ENCODE measurements at regions not wholly inside any gene's neighbourhood (a gene's known extent, or its start where the extent isn't known, plus 50 kb on each side); places are given as distances from the start of the nearest gene placed in this dataset.
"Not testable (repeated sequence)": the region's sequence is repeated elsewhere in the genome, so short reads cannot be mapped to it uniquely, and the experiment has no call there.

DNA sequence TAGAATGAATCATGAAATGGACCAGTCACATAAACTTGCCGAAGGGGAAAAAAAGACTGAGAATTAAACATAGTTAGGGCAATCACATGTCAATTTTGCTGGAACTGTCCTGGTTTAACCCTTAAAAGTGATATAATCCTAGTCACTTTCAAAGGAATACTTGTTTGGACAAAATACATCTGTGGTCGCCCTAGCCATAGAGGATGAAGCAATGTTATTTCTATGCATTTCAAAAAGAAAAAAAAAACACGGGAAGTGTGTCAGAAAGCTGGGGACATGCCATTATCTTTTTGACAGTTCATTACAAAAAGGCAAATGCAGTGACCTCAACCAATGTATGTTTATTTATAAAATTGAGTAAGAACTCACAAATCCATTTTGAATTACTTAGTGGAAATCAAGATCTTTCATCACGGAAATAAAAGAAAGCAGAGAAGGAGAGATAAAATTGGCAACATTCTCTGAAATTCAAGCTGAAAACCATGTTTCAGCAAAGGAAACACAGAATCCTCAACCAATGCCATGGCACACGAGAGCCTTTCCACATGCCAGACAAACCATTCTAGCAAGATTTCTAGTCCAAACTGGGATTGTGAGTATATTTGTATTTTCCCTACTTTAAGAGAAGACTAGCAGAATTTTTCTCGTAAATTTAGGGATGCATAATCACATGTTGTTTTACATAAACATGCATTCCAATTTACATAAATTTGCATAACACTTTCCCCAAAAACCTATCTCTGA, 854.3 kb upstream of the ACVR2A start:
- Histone ChIP-seq H3K4me3 (ENCODE audit: low read length) (no peak overlapping the region), H3K9me3 (ENCODE audit: low read depth, low read length) (no peaks in the 10 kb centered on the region), H3K4me1 (ENCODE audit: insufficient read depth, low read length) (no peaks in the 10 kb centered on the region)

GRCh38 chr2:146989741-146990140, 855.1 kb upstream of the ACVR2A start:
- no peaks in the 10 kb centered on the region for H3K27me3 ChIP-seq (ENCODE audit: insufficient read depth, low read length)
- H3K9me3 ChIP-seq (ENCODE audit: low read depth, low read length) = no peaks in the 10 kb centered on the region
- no peak overlapping the region for H3K4me3 ChIP-seq (ENCODE audit: low read length)
- H3K4me1 ChIP-seq (ENCODE audit: insufficient read depth, low read length) = no peaks in the 10 kb centered on the region

More for the DNA sequence above, 854.3 kb upstream of the ACVR2A start:
- H3K27me3 ChIP-seq (ENCODE audit: insufficient read depth, low read length) = no peaks in the 10 kb centered on the region

- Histone ChIP-seq H3K4me3 (ENCODE audit: low read length) (no peak overlapping the region), H3K9me3 (ENCODE audit: low read depth, low read length) (no peaks in the 10 kb centered on the region), H3K27me3 (ENCODE audit: insufficient read depth, low read length) (no peaks in the 10 kb centered on the region), H3K4me1 (ENCODE audit: insufficient read depth, low read length) (no peaks in the 10 kb centered on the region)
Observed at GRCh38 chr2:146987996-146988395, 856.8 kb upstream of the ACVR2A start.

DNA sequence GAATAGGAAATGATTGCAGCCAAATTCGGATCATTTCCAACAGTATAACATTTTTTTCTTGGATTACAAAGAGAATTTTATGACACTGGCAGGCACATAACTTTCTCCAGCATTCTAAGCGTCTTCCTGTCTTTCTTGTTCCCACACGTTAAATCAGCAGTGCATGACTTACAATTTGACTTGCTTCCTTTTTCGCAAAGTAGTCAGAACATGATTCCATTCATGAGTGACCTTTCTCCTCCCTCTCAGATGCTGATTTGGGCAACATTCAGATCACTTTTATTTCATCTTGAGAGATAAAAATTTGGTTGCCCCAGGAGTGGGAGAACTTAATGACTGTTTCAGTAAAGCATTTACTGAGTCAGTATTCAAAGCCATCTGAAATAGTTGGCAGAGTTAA, 858.7 kb upstream of the ACVR2A start:
- H3K4me3 ChIP-seq (ENCODE audit: low read length) = no peak overlapping the region
- no peaks in the 10 kb centered on the region for H3K27me3 ChIP-seq (ENCODE audit: insufficient read depth, low read length)
- no peaks in the 10 kb centered on the region for H3K4me1 ChIP-seq (ENCODE audit: insufficient read depth, low read length)
- no peaks in the 10 kb centered on the region for H3K9me3 ChIP-seq (ENCODE audit: low read depth, low read length)

GRCh38 chr2:146985753-146986152, 859.1 kb upstream of the ACVR2A start:
- Histone ChIP-seq H3K4me1 (ENCODE audit: insufficient read depth, low read length) (no peaks in the 10 kb centered on the region), H3K27me3 (ENCODE audit: insufficient read depth, low read length) (no peaks in the 10 kb centered on the region)

GRCh38 chr2:146984014-146984413, 860.8 kb upstream of the ACVR2A start:
- no peaks in the 10 kb centered on the region for H3K27me3 ChIP-seq (ENCODE audit: insufficient read depth, low read length)
- H3K4me3 ChIP-seq (ENCODE audit: low read length) = no peak overlapping the region

More at GRCh38 chr2:146985753-146986152, 859.1 kb upstream of the ACVR2A start:
- Histone ChIP-seq H3K9me3 (ENCODE audit: low read depth, low read length) (no peaks in the 10 kb centered on the region), H3K4me3 (ENCODE audit: low read length) (no peak overlapping the region)

GRCh38 chr2:146982393-146982846, 862.4 kb upstream of the ACVR2A start:
- Histone ChIP-seq H3K4me1 (ENCODE audit: insufficient read depth, low read length) (no peaks in the 10 kb centered on the region), H3K4me3 (ENCODE audit: low read length) (no peak overlapping the region), H3K27me3 (ENCODE audit: insufficient read depth, low read length) (no peaks in the 10 kb centered on the region), H3K9me3 (ENCODE audit: low read depth, low read length) (no peaks in the 10 kb centered on the region)

More at GRCh38 chr2:146984014-146984413, 860.8 kb upstream of the ACVR2A start:
- H3K9me3 ChIP-seq (ENCODE audit: low read depth, low read length) = no peaks in the 10 kb centered on the region
- no peaks in the 10 kb centered on the region for H3K4me1 ChIP-seq (ENCODE audit: insufficient read depth, low read length)

- Histone ChIP-seq H3K9me3 (ENCODE audit: low read depth, low read length) (no peaks in the 10 kb centered on the region), H3K4me1 (ENCODE audit: insufficient read depth, low read length) (no peaks in the 10 kb centered on the region), H3K4me3 (ENCODE audit: low read length) (no peak overlapping the region), H3K27me3 (ENCODE audit: insufficient read depth, low read length) (no peaks in the 10 kb centered on the region)
Observed at GRCh38 chr2:146981921-146982320, 862.9 kb upstream of the ACVR2A start.

DNA sequence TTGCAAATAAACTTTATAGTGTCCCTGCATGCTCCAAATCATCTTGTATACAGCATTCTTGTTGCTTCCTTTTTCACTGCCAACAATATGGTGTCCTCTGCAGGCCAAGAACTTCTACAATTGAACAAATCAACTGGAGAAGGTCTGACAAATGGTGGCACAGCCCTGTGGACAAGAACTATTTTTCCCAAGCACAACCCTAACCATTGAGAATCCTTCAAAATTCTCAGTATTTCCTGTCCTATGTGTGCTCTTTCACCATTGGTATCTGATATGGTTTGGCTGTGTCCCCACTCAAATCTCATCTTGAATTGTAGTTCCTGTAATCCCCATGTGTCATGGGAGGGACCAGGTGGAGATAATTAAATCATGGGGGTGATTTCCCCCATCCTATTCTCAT, 865.1 kb upstream of the ACVR2A start:
- Histone ChIP-seq H3K27me3 (ENCODE audit: insufficient read depth, low read length) (no peaks in the 10 kb centered on the region), H3K4me3 (ENCODE audit: low read length) (no peak overlapping the region), H3K9me3 (ENCODE audit: low read depth, low read length) (no peaks in the 10 kb centered on the region), H3K4me1 (ENCODE audit: insufficient read depth, low read length) (no peaks in the 10 kb centered on the region)

- Histone ChIP-seq H3K27me3 (ENCODE audit: insufficient read depth, low read length) (no peaks in the 10 kb centered on the region), H3K4me3 (ENCODE audit: low read length) (no peak overlapping the region), H3K9me3 (ENCODE audit: low read depth, low read length) (no peaks in the 10 kb centered on the region), H3K4me1 (ENCODE audit: insufficient read depth, low read length) (no peaks in the 10 kb centered on the region)
Observed at GRCh38 chr2:146978577-146979555, 866.0 kb upstream of the ACVR2A start.

DNA sequence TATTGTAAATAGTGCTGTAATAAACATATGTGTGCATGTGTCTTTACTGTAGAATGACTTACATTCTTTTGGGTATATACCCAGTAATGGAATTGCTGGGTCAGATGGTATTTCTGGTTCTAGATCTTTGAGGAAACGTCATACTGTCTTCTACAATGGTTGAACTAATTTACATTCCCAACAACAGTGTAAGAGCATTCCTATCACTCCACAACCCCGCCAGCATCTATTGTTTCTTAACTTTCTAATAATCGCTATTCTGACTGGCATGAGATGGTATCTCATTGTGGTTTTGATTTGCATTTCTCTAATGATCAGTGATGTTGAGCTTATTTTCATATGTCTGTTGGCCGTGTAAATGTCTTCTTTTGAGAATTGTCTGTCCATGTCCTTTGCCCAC, 873.8 kb upstream of the ACVR2A start:
- not testable (repeated sequence) for H3K4me1 ChIP-seq (ENCODE audit: insufficient read depth, low read length); H3K4me3 ChIP-seq (ENCODE audit: low read length); H3K27me3 ChIP-seq (ENCODE audit: insufficient read depth, low read length); H3K9me3 ChIP-seq (ENCODE audit: low read depth, low read length)

- not testable (repeated sequence) for H3K4me3 ChIP-seq (ENCODE audit: low read length); H3K27me3 ChIP-seq (ENCODE audit: insufficient read depth, low read length); H3K4me1 ChIP-seq (ENCODE audit: insufficient read depth, low read length); H3K9me3 ChIP-seq (ENCODE audit: low read depth, low read length)
Observed at GRCh38 chr2:146969703-146970102, 875.1 kb upstream of the ACVR2A start.

GRCh38 chr2:146964494-146964893, 880.3 kb upstream of the ACVR2A start:
- Histone ChIP-seq H3K4me3 (ENCODE audit: low read length) (no peak overlapping the region), H3K9me3 (ENCODE audit: low read depth, low read length) (no peaks in the 10 kb centered on the region), H3K4me1 (ENCODE audit: insufficient read depth, low read length) (no peaks in the 10 kb centered on the region), H3K27me3 (ENCODE audit: insufficient read depth, low read length) (no peaks in the 10 kb centered on the region)

DNA sequence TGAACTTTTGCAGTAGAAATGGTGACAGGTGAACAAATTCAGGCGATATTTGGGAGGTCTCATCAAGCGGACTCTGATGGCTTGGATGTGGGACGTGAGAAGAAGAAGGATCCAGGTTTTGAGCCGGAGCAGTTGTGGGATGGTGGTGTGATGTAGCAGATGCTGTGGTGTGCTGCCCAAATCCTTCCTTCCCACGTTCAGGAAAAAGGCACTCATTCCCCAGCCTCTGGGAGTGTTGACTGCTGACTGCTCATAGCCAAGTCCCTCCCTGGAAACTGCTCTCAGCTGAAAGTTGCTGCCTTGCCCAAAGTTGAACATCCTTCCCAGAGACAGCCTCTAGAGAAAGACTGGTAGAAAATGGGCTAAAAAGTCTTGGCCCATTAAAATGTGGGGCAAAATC, 890.3 kb upstream of the ACVR2A start:
- no peaks in the 10 kb centered on the region for H3K4me1 ChIP-seq (ENCODE audit: insufficient read depth, low read length)
- H3K4me3 ChIP-seq (ENCODE audit: low read length) = no peak overlapping the region
- H3K27me3 ChIP-seq (ENCODE audit: insufficient read depth, low read length) = no peaks in the 10 kb centered on the region
- H3K9me3 ChIP-seq (ENCODE audit: low read depth, low read length) = no peaks in the 10 kb centered on the region

GRCh38 chr2:146952696-146953095, 892.1 kb upstream of the ACVR2A start:
- Histone ChIP-seq H3K4me1 (ENCODE audit: insufficient read depth, low read length) (no peaks in the 10 kb centered on the region), H3K27me3 (ENCODE audit: insufficient read depth, low read length) (no peaks in the 10 kb centered on the region), H3K9me3 (ENCODE audit: low read depth, low read length) (no peaks in the 10 kb centered on the region), H3K4me3 (ENCODE audit: low read length) (no peak overlapping the region)

Data from mononuclear cell (primary cell).